ENCODE measurements at regions not wholly inside any gene's neighbourhood (a gene's known extent, or its start where the extent isn't known, plus 50 kb on each side); places are given as distances from the start of the nearest gene placed in this dataset.

- no peak for TF ChIP-seq ZBTB39 (CRISPR knock-in tag; IDR thresholded peaks at IDR 0.05)
Measured at GRCh38 chr5:43873791-43874190, 270.8 kb downstream of the NNT start (continued).

DNA sequence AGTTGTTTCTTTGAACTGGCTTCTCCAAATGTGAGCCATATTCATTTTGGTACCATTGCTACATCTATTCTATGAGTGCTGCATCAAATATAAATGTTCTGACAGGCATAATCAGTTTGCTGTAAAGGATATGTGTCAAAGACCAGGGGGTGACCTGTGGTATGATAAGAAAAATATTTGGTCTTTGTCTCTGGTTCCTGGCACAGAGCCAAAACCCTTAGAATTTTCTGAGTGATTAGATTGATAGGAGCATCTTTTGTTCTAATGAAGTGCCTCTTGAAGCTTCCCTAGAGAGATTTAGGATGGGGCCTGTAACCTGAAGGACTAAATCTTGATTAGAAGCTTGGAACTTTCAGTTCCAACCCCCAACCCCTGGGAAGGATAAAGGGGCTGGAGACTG, 256.3 kb downstream of the NNT start:
- in situ Hi-C loops (cut with HindIII; ENCODE audit: extremely low pct_ligation_motif_present, low pct_unique_long_range_greater_than_20kb): no loop called here
- intact Hi-C loops (cut with micrococcal nuclease; ENCODE audit: unreplicated experiment): no loop called here
- no peaks in the 10 kb centered on the region for H3K79me2 ChIP-seq (ENCODE audit: insufficient read depth, low read length)
- no peaks in the 10 kb centered on the region for H3K36me3 ChIP-seq (replicated peaks in 1 of 2; ENCODE audit: control insufficient read depth in 1 of 2, insufficient read depth in 2 of 2, low read length in 2 of 2)
- H3K4me3 ChIP-seq (replicated peaks in 1 of 3; ENCODE audit: insufficient read depth in 1 of 3, low read depth in 2 of 3, low read length in 3 of 3): no peak overlapping the region
- DNase-seq (ENCODE audit: low spot score) (no peak), FAIRE-seq (no peak), ATAC-seq (no peak)
- peak; percentile 73 for TF ChIP-seq LCORL (IDR thresholded peaks at IDR 0.05)
- no peak for TF ChIP-seq LCORL (CRISPR knock-in tag; IDR thresholded peaks at IDR 0.05)
- TF ChIP-seq FOXO1 (CRISPR knock-in tag; IDR thresholded peaks at IDR 0.05): no peak
- no peaks in the 10 kb centered on the region for H4K20me1 ChIP-seq (ENCODE audit: insufficient read depth, low read length)
- no peak overlapping the region for H3K4me2 ChIP-seq (ENCODE audit: low read depth, low read length)
- no peak overlapping the region for H3K27ac ChIP-seq (ENCODE audit: extremely low read length, insufficient read depth, low read length)
- H3K9me3 ChIP-seq (ENCODE audit: low read length): no peaks in the 10 kb centered on the region
- no peaks in the 10 kb centered on the region for H3K4me1 ChIP-seq (ENCODE audit: insufficient read depth, low read length)
- CTCF ChIA-PET (ENCODE audit: low intra/inter-chr PET ratio, low total read pairs): no interaction called here
- no TSS peak for BruUV-seq (replicated peaks)
- H2AFZ ChIP-seq (ENCODE audit: low read length): no peak overlapping the region
- H3K27me3 ChIP-seq (ENCODE audit: control insufficient read depth in 1 of 2, insufficient read depth in 2 of 2, low read length in 2 of 2): no peaks in the 10 kb centered on the region
- no peak overlapping the region for H3K9ac ChIP-seq (ENCODE audit: insufficient read depth, low read depth, low read length)
- POLR2A ChIA-PET: no interaction called here

DNA sequence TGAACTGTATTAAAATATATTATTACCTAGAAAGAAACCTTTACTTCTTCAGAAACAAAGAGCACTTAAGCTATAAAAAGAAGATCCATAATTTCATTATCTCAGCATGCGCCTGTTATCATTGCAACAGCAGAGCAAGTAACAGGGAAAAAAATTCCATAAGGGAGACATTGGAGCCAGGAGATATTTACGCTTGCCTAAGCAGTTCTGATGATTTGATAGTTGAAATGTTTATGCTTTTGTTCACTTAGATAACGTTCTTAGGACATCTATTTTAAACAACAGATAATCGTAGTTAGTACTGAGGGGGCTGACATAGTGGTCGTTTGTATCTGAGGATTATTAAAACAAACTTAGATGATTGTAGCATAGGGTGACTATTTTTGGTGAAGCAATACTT, 252.5 kb downstream of the NNT start:
- WGBS (ENCODE audit: low lambda C conversion rate): 3% methylated on average over 5 of the region's 5 CpGs
- Histone ChIP-seq H3K27me3 (ENCODE audit: control insufficient read depth in 1 of 2, insufficient read depth in 2 of 2, low read length in 2 of 2) (no peaks in the 10 kb centered on the region; a peak in 1 of 5 replicates), H3K9ac (ENCODE audit: insufficient read depth, low read depth, low read length) (no peak overlapping the region), H3K4me1 (ENCODE audit: insufficient read depth, low read length) (no peaks in the 10 kb centered on the region), H2AFZ (ENCODE audit: low read length) (no peak overlapping the region), H3K9me3 (ENCODE audit: low read length) (no peaks in the 10 kb centered on the region), H3K4me3 (replicated peaks in 1 of 3; ENCODE audit: insufficient read depth in 1 of 3, low read depth in 2 of 3, low read length in 3 of 3) (no peak overlapping the region), H3K4me2 (ENCODE audit: low read depth, low read length) (no peak overlapping the region), H3K79me2 (ENCODE audit: insufficient read depth, low read length) (no peaks in the 10 kb centered on the region), H3K36me3 (replicated peaks in 1 of 2; ENCODE audit: control insufficient read depth in 1 of 2, insufficient read depth in 2 of 2, low read length in 2 of 2) (no peaks in the 10 kb centered on the region), H4K20me1 (ENCODE audit: insufficient read depth, low read length) (no peaks in the 10 kb centered on the region), H3K27ac (ENCODE audit: extremely low read length, insufficient read depth, low read length) (no peak overlapping the region)
- no TSS peak for BruUV-seq (replicated peaks)
- in situ Hi-C loops (cut with HindIII; ENCODE audit: extremely low pct_ligation_motif_present, low pct_unique_long_range_greater_than_20kb) (no loop called here), intact Hi-C loops (cut with micrococcal nuclease; ENCODE audit: unreplicated experiment) (no loop called here)
- DNase-seq (ENCODE audit: low spot score) (no peak), FAIRE-seq (no peak), ATAC-seq (no peak)
- ChIA-PET CTCF (ENCODE audit: low intra/inter-chr PET ratio, low total read pairs) (no interaction called here), POLR2A (no interaction called here)
- TF ChIP-seq EHMT2 (IDR thresholded peaks at IDR 0.05; ENCODE audit: borderline replicate concordance, low read depth, low read length): no peak
- 0 out of 4 replicates have a peak, but pooled peaks of 1 of the 2 experiments have one; percentile 16 for TF ChIP-seq MAFK (conservative IDR thresholded peaks at IDR 0.05 in 1 of 2, IDR thresholded peaks at IDR 0.05 in 1 of 2; ENCODE audit: low read length in 2 of 2)

Data from HepG2 (cell line).